NCI-H2171 treated with DMSO at 0.1 percent for 48 hours (cell line): ENCODE measurements at regions not wholly inside any gene's neighbourhood (a gene's known extent, or its start where the extent isn't known, plus 50 kb on each side); places are given as distances from the start of the nearest gene placed in this dataset.
A peak's percentile ranks its signal among the peaks of the same experiment; 100 is the strongest.

Experiments used
- DNase-seq: peaks from one replicate; lab custom pipeline; 2025; lab: John Stamatoyannopoulos, UW

DNA sequence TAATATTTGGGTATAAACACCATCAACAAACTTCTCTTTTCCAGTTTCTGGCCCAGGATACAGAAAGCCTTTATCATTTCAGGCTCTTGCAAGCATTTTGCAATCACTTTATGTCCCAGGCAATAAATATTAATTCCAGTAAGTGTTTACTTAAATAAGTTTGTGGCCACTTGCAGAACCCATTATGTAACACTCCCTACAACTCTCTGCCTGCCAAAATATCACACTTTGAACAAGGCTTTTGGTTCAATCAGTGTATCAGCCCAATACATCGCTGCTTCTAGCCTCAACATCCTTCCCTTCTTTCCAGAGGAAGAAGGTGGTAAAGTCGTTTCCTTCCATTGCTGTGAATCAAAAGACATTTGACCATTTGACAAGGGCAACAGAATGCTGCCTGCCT, 203.0 kb upstream of the USP25 start:
- DNase-seq: no peak

DNA sequence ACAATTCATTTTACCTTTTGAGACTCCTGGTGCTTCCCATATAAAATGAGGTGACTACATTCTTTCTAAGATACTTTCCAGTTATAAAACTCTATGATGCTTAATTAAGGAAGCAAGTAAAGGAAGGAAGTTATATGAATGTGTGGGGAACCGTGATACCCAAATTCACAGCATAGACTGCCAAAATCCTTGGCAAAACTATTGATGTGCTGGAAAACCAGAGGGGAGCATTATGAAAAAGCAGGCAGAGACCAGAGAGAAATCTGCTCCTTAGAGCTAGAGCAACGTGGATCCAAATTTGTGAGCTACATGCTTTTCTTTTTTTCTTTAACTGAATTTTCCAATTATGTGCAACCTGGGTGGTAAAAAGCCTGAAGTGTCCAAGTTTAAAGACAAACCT, 201.4 kb upstream of the USP25 start:
- no peak for DNase-seq

DNA sequence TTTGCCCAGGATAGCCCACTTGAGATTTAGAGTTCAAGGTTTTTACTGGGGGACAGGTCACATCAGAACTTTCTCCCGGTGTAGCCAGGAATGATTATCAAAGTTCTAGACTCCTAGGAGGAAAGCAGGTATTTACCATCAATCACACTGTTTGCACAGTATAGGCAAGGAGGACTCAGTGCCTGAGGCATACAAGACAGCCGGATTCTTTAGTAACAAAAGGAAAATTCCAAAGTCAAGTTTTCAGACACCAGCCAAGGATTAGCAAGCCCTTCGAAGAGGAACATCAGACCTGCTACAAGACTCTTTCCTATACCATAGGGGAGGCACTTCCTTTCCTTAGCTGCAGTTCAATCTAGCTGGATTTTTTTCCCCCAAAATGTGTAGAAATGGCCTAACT, 197.8 kb upstream of the USP25 start:
- no peak for DNase-seq

DNA sequence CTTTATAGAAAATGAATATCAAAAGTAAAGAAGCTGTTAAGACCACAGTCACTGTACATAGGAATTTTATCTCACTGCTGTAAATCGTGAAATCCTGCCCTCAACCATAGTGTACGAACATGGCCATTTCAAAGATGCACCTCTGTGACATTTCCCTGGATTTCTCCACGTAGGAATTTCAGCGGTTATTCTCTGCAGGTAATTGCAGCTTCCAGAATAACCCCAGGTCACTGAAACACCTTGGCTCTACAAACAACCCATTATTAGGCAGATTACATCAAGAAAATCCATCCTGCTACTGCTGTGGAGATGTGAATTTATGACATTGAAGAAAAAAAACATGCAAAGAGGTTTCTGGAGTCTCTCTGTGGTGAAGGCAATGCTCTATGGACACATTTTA, 196.2 kb upstream of the USP25 start:
- DNase-seq: no peak

DNA sequence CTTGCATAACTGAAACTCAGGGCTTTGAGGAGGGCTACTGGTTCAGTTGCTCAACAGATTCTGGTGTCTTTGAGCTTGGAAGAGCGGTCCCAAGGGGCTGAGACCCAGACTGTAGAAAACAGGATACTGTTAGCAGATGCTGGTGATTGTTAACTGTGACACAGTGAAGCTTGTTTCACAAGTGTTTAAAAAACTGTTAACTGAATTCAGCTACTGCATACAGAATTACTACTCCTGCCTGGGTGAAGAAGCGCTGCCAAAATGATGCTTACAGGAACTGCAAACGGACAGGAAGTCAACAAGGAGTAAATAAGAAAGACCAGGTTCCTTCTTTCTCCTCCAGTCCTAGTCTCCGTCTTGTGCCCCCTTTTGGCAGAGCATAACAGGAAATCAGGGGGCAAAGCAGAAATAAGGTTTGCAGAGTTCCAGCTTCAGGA, 195.3 kb upstream of the USP25 start:
- DNase-seq: no peak

DNA sequence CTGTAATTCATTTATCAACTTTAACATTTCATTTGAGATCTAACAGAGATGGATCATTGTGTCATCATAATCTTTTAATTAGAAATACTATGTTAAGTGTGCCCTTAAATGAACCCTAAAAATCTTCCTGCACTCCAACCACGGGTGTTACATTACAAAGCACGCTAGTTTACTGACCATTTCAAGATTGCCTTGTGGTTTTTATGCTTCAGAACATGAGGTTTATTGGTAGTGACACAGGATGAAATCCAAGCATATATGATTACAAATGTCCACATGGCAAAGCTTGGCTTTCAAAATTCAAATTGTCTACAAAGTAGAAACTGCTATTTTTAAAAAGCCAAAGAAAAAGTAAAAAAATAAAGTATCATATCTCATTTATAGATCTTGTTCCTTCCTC, 190.4 kb upstream of the USP25 start:
- no peak for DNase-seq

DNA sequence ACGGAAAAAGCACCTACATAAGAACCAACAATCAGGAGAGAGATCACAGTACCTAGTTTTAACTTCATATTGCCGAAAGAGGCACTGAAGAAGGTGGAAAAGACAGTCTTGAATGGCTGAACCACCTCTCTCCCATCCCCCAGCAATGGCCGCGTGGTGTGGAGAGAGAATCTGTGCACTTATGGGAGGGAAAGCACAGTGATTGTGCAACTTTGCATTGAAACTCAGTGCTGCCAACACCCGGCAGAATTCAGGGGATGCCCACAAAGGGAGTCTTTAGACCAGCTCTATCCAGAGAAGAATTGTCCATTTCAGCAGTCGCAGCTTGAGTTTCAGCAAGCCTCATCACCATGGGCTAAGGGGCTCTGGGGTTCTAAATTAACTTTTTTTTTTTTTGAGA, 186.3 kb upstream of the USP25 start:
- no peak for DNase-seq

DNA sequence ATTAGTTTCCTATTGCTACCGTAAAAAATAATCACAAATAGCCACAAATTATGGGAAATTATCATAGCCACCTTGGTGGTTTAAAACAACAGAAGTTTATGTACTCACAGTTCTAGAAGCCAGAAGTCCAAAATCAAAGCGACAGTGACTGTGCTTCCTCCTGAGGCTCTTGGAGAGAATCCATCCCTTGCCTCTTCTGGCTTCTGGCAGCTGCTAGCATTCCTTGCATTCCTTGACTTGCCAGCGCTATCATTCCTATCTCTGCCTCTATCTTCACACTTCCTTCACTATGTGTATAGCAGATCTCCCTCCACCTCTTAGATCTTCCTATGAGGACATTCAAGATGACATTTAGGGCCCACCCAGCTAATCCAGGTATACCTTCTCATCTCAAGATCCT, 180.1 kb upstream of the USP25 start:
- DNase-seq: no peak

DNA sequence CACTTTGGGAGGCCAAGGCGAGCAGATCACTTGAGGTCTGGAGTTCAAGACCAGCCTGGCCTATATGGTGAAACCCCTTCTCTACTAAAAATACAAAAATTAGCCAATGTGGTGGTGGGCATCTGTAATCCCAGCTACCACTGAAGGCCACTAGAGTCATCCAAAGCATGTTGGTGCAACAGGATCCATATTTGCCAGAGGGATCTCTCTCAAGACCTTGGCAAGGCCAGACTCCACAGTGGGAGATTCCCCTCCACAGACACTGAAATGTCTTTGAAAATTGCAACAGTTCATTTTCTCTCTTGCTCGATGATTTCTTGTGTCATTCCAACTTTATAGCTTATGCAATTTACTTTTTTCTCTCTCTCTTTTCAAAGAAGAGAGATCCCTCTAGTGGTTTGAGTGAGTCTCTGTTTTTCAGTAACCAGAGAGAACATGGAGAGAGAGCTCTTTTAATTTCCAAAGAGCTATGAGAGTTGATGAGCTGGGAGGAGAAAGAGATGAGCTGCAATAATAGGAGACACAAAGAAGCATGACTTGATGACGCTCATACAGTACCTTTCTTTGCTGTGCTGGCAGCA, 176.8 kb upstream of the USP25 start:
- no peak for DNase-seq

DNA sequence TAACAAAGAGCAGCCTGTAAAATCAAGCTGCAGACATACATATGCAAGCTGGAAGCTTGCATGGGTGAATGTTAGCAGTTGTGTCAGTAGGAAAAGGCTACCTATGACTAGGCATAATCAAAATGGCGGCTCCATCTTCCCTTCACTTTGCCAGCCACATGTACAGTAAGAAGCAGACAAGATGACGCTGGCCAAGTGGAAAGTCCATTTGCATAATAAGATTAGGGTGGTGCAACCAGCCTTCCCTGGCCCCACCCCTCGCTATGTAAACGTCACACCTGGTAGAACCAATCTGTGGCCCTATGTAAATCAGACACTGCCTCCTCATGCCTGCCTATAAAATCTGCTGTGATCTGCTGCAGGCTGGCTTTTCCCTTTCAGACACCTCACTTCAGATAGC, 171.9 kb upstream of the USP25 start:
- peak; percentile 57 for DNase-seq

DNA sequence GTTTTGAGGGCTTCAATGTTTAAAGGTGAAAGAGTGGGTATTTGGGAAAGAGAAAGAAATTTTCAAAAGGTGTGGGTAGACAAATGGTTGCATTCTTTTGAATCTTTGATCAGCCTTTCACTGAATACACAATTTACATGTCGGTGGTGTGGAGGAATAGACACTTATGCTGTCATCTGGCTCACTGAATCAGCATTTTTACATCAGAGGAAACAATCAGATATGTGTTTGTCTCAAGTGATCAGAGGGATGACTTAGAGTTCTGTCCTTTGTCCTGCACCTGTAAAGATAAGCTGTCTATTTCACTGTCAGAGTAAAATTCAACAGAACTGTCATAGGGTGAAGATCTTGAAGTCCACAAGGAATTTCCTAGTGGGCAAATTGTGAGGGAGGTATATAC, 170.9 kb upstream of the USP25 start:
- DNase-seq: no peak

DNA sequence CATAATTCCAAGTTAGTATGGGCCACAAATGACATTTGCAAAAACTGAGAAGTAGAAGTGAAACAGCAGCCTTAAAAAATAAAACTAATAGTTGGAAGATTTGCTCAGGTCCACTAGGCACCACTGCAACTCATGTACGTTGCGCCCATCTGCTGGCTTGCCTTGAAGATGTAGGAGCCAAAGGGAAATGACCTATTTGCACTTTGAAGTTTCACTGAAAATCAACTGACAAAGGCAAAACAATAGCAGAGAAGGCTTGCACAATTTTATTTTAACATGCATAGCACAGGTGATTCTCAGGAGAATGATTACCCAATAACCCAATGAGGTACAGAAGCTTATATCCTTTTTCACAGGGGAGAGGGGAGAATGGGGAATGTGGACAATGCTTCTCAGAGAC, 170.1 kb upstream of the USP25 start:
- DNase-seq: no peak

DNA sequence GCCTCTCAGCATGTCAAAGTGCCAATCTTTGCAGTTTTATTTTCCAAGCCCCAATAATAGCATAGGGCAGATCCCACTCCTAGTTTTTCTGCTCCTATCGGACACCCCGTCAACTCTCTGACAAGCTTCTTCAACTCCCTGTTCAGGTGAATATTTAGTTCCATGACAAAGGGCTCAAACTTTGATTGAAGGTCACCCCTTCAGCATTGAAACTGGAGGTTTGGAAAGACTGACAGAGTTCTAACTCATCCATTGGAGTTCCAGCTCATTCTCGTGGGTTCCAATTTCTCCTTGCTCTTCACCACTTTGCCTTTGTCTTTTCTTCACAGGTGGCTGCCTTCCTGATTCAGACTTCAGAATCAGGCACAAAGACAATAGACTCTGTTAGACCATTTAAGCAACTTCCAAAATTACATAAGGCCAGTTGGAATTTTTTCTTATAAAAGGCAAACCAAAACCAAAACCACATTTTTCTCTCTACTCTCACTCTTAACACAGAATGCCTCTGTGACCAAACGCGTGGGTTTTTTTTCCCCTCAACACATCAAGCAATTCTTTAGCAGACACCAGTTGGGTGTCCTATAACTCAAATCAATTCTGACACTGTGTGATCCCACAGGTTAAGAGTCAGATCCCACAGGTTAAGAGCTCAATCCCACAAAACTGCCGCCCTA, 169.3 kb upstream of the USP25 start:
- DNase-seq: no peak

DNA sequence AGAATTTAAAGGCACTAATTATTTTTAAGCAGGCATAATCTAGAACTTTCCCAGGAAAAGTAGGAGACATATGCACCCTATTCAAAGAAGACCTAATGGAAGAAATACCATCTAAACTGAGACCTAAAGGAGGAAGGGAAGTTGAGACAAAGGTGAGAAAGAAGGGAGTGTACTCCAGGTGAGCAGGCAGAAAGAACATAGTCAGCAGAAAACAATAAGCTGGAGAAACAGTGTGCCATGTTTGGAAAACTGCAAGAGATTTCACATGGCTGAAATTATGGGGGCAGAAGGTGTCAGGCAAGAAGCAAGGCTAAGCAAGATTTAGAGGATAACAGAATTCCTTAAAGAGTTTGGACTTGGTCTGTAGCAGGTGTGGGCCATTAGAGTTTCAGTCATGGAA, 167.0 kb upstream of the USP25 start:
- DNase-seq: no peak

DNA sequence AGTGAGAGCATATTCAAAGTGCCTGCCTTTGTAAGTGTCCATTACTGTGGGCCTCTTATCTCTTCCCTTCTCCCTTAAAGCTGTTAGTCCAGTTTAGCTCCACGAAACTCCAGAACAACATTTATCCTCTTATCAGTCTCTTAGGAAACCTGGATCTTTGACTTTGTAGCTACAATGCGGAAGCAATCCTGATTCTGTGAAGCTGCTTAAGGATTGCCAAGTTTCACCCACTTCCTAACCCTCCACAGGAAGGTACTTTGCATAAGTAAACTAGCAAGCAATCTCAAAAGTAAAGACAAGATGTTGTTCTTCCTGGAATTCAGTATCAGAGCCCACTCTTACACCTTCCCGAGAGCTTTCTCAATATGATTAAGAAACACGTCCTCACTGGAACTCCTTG, 164.9 kb upstream of the USP25 start:
- no peak for DNase-seq

DNA sequence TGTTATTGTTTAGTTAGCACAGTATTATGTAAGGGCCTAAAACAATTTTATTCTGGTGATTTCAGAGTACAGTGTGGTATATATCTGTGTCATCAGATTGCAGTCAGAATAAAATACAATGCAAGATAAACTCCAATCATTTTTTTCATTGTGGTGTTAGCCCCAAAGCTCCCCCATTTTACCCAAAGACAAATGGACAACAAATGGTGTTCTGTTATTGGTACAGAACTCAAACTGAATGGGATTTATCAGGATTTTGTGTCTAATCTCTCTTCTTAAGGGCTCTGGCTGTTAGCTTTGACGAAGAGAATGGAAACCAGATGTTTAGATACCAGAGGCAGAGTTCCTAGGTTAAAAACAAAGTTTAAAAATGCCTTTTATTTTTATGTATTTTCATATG, 163.1 kb upstream of the USP25 start:
- DNase-seq: no peak

DNA sequence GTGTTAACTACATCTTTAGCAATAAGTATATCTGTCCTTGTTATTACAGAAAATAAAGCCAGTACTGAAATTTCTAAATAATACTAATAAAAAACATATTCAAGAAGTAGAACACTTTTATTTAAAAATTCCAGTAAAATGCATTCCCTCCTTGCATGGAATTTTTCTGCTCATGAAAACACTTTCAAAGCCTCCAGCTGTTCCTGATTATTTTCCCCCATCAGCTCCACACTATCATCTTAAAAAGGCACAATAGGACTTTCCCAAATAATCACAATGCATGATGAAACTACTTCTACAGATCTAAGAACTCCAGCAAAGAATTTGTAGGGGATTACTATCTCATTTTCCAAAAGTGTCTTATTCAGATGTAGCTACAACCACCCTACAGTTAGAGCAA, 162.6 kb upstream of the USP25 start:
- DNase-seq: no peak

DNA sequence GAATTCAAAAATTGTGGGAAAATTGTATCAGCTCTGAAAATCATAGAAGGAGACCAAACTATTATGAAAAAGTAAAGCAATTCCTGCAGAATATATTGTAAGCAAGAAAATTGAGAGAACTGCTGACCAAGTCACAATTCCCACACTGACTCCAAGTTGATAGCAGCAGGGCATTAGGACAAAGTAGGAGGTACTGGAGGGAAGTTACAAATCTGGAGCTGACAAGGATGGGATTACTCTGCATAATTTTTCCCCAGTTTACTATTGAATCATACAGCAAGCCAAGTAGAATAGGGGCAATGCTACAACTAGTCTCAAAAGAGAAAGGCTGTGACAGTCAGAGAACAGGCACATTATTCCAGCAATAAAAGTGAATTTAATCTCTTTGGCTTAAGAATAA, 161.3 kb upstream of the USP25 start:
- no peak for DNase-seq

DNA sequence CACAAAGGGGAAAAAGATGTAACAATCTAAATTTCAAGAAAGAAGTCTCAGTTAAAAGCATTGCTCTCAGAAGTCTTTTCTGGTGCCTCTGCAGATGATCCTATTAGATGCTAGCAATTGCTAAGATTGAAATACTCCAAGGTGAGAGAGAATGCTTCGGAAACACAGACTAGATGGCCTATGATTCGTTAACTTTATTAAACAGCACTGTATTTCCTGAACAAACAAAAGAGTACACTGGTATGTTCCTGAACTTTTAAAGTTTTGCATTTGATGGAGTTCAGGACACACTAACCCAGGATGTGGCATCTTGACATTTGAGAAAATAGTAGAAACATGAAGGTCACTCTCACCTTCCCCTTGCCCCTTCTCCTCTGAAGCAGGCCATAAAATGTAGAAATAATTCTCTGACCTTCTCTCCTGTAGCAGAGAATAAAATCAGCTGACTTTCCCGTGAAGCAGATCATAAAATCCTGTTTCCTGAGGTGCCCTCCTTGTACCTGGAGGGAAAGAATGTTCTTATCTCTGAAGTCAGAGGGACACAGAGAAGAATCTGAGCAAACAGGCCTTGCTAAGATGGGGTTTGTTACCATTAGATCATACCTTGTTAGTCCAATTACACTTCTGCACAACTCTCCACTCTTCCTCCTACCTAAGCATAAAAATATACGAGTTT, 142.9 kb upstream of the USP25 start:
- DNase-seq: no peak

DNA sequence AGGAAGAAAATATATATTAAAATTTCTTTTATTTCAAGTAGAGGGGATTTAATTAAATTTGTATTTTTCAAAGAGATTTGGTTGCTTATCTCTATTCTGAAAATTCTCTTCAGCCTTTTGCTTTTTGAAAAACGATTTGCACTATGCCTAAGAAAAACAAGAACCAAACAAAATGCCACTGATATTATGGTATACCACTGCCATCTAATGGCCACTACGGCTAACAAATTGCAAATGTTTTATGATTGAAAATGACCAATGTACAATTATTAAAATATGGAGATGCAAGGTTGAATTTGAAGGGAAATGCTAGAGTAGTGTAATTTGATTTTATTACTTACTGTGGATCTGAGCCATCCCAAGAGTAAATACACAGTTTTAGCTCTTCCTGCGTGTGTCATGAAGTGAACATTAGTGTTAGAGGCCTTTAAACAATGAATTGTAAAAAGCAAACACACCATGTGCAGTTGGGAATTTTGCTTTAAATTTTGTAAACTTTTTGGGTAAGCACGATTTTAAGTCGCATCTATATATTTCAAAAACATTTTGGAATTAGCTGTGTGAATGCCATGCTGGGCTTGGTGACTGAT, 137.4 kb upstream of the USP25 start:
- DNase-seq: peak; percentile 25

DNA sequence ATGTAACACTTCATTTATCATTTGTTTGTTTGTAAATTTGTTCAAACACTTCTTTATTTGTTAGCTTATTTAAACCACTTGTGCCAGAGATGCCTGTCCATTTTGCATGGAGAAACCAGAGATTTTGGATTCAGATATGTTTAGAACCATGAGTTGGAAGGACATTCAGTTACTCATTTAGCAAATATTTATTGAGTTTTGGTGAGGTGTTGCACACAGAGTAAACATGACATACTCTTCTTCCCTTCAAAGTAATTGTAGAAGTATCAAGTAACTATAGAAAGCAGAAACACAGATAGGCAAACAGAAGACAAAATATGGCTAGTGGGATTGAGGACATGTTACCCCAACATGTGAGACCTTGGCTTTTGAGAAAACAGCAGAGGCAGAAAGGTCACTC, 136.8 kb upstream of the USP25 start:
- DNase-seq: no peak

DNA sequence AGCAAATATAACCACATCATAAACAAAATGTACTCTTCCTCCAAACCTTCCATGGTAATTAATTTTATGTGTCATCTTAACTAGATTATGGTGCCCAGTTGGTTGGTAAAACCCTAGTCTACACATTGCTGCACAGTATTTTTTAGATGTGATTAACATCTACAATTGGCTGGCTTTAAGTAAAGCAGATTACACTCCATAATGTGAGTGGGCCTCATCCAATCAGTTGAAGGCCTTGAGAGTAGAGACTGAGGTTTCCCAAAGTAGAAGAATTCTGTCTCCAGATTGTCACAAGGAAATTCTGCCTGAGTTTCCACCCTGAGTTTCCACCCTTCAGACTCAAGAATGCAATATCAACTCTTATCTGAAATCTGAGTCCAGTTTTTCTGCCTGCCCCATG, 128.4 kb upstream of the USP25 start:
- DNase-seq: no peak

DNA sequence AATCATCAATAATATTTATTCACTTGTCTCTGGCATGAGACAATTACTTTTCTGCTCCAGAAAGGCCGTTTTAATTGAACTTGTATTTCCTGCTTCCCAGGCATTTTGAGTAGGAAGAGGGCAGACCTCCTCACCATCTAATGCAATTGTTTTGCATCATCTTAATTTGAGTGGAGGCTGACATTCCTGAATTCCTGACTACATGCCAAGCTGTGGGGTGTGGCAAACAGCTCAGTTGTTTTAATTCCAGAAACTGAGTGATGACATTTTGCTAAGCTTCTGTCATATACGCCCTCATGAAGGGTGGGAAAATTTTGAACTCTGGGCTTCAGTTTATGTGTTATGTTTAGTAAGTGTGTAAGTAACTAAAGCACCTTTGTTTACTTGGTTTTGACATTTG, 125.4 kb upstream of the USP25 start:
- no peak for DNase-seq
